Choroid plexus epithelial cell (primary cell): ENCODE measurements at regions not wholly inside any gene's neighbourhood (a gene's known extent, or its start where the extent isn't known, plus 50 kb on each side); places are given as distances from the start of the nearest gene placed in this dataset.
"Not testable (repeated sequence)": the region's sequence is repeated elsewhere in the genome, so short reads cannot be mapped to it uniquely, and the experiment has no call there.

ENCODE experiments used
- DNase-seq: peaks from one replicate; pipeline ENCODE4 v3.0.0-alpha.2; 2010; ENCODE audit warnings: low read depth
- H3K4me3 ChIP-seq: 2 replicates; pipeline ENCODE4 v1.5.1; 2011; ENCODE audit warnings: low read depth, mild to moderate bottlenecking, control low read depth, low read length, moderate library complexity
- CTCF ChIP-seq: conservative IDR thresholded peaks from 2 replicates; pipeline ENCODE4 v1.5.1; 2011; ENCODE audit warnings: low read depth, mild to moderate bottlenecking, control low read depth, inconsistent platforms, low read length, moderate library complexity

- peak; percentile 57 for DNase-seq
- no peak for TF ChIP-seq CTCF
- H3K4me3 ChIP-seq, result no peak overlapping the region
Measured at GRCh38 chr1:100791586-100791985, 72.0 kb downstream of the VCAM1 start.

- TF ChIP-seq CTCF, result no peak
- no peak overlapping the region for H3K4me3 ChIP-seq
- DNase-seq, result no peak
Measured at GRCh38 chr1:100793659-100794058, 74.1 kb downstream of the VCAM1 start.

GRCh38 chr1:100794748-100795645, 75.5 kb downstream of the VCAM1 start:
- DNase-seq, result peak; percentile 85
- H3K4me3 ChIP-seq, result no peak overlapping the region
- no peak for TF ChIP-seq CTCF

- TF ChIP-seq CTCF, result no peak
- no peak overlapping the region for H3K4me3 ChIP-seq
- no peak for DNase-seq
Measured at GRCh38 chr1:100795646-100795985, 76.1 kb downstream of the VCAM1 start.

GRCh38 chr1:100796046-100796445, 76.5 kb downstream of the VCAM1 start:
- TF ChIP-seq CTCF, result no peak
- H3K4me3 ChIP-seq, result no peak overlapping the region
- no peak for DNase-seq

- TF ChIP-seq CTCF, result no peak
- no peak for DNase-seq
Measured at GRCh38 chr1:100799548-100799947, 80.0 kb downstream of the VCAM1 start.

GRCh38 chr1:100799954-100800612, 80.5 kb downstream of the VCAM1 start:
- H3K4me3 ChIP-seq, result no peak overlapping the region
- TF ChIP-seq CTCF, result no peak
- peak; percentile 67 for DNase-seq

More at GRCh38 chr1:100799548-100799947, 80.0 kb downstream of the VCAM1 start:
- H3K4me3 ChIP-seq, result no peak overlapping the region

GRCh38 chr1:100801256-100801655, 81.7 kb downstream of the VCAM1 start:
- H3K4me3 ChIP-seq, DNase-seq: not testable (repeated sequence)

GRCh38 chr1:100803280-100803679, 83.7 kb downstream of the VCAM1 start:
- not testable (repeated sequence) for DNase-seq

More at GRCh38 chr1:100803280-100803679, 83.7 kb downstream of the VCAM1 start:
- not testable (repeated sequence) for H3K4me3 ChIP-seq
